ENCODE measurements at regions not wholly inside any gene's neighbourhood (a gene's known extent, or its start where the extent isn't known, plus 50 kb on each side); places are given as distances from the start of the nearest gene placed in this dataset.

- H3K4me3 ChIP-seq (ENCODE audit: low read depth, low read length), result no peak overlapping the region
- peak overlapping the region; percentile 50 for H2AFZ ChIP-seq
- H3K9ac ChIP-seq, result no peak overlapping the region
- no peaks in the 10 kb centered on the region for H3K79me2 ChIP-seq
- H3K27me3 ChIP-seq (ENCODE audit: control insufficient read depth, insufficient read depth, low read length), result no peaks in the 10 kb centered on the region
- H3K27ac ChIP-seq, result peak overlapping the region; percentile 2
- H3K4me1 ChIP-seq, result peaks cover 32% of the 10 kb centered on the region
- no peak for TF ChIP-seq CTCF (IDR thresholded peaks at IDR 0.05)
- no peak overlapping the region for H3K4me2 ChIP-seq (ENCODE audit: low read length)
- no peaks in the 10 kb centered on the region for H3K36me3 ChIP-seq (ENCODE audit: control insufficient read depth, insufficient read depth, low read length)
- no peaks in the 10 kb centered on the region for H3K9me3 ChIP-seq (ENCODE audit: control insufficient read depth, low read length)
Measured at GRCh38 chr12:89167986-89168385, 184.3 kb downstream of the DUSP6 start.

GRCh38 chr12:89166525-89166934 lies 185.8 kb downstream of the DUSP6 start:
- Histone ChIP-seq H3K27ac (peak overlapping the region; percentile 93), H3K4me3 (ENCODE audit: low read depth, low read length) (no peak overlapping the region), H3K9ac (no peak overlapping the region)

GRCh38 chr12:89166121-89166520 lies 186.2 kb downstream of the DUSP6 start:
- Histone ChIP-seq H3K4me3 (ENCODE audit: low read depth, low read length) (no peak overlapping the region), H3K4me2 (ENCODE audit: low read length) (no peak overlapping the region), H3K79me2 (no peaks in the 10 kb centered on the region), H3K27ac (peak overlapping the region; percentile 93), H3K27me3 (ENCODE audit: control insufficient read depth, insufficient read depth, low read length) (no peaks in the 10 kb centered on the region), H3K4me1 (peaks cover 45% of the 10 kb centered on the region), H3K36me3 (ENCODE audit: control insufficient read depth, insufficient read depth, low read length) (no peaks in the 10 kb centered on the region), H3K9me3 (ENCODE audit: control insufficient read depth, low read length) (no peaks in the 10 kb centered on the region), H2AFZ (no peak overlapping the region), H3K9ac (no peak overlapping the region)
- no peak for TF ChIP-seq CTCF (IDR thresholded peaks at IDR 0.05)

More at GRCh38 chr12:89166525-89166934, 185.8 kb downstream of the DUSP6 start:
- H3K4me1 ChIP-seq, result peaks cover 41% of the 10 kb centered on the region
- TF ChIP-seq CTCF (IDR thresholded peaks at IDR 0.05), result no peak
- peak overlapping the region; percentile 49 for H2AFZ ChIP-seq
- no peaks in the 10 kb centered on the region for H3K27me3 ChIP-seq (ENCODE audit: control insufficient read depth, insufficient read depth, low read length)
- no peaks in the 10 kb centered on the region for H3K79me2 ChIP-seq
- H3K36me3 ChIP-seq (ENCODE audit: control insufficient read depth, insufficient read depth, low read length), result no peaks in the 10 kb centered on the region
- no peaks in the 10 kb centered on the region for H3K9me3 ChIP-seq (ENCODE audit: control insufficient read depth, low read length)
- H3K4me2 ChIP-seq (ENCODE audit: low read length), result no peak overlapping the region

GRCh38 chr12:89165703-89166102 lies 186.6 kb downstream of the DUSP6 start:
- Histone ChIP-seq H2AFZ (peak overlapping the region; percentile 43), H3K36me3 (ENCODE audit: control insufficient read depth, insufficient read depth, low read length) (no peaks in the 10 kb centered on the region), H3K4me1 (peaks cover 49% of the 10 kb centered on the region), H3K27me3 (ENCODE audit: control insufficient read depth, insufficient read depth, low read length) (no peaks in the 10 kb centered on the region), H3K9me3 (ENCODE audit: control insufficient read depth, low read length) (no peaks in the 10 kb centered on the region), H3K79me2 (no peaks in the 10 kb centered on the region), H3K4me2 (ENCODE audit: low read length) (peak overlapping the region; percentile 20), H3K27ac (peak overlapping the region; percentile 93), H3K4me3 (ENCODE audit: low read depth, low read length) (no peak overlapping the region), H3K9ac (no peak overlapping the region)
- no peak for TF ChIP-seq CTCF (IDR thresholded peaks at IDR 0.05)

- Histone ChIP-seq H3K4me1 (peaks cover 58% of the 10 kb centered on the region), H3K27me3 (ENCODE audit: control insufficient read depth, insufficient read depth, low read length) (no peaks in the 10 kb centered on the region), H3K27ac (peak overlapping the region; percentile 93), H3K36me3 (ENCODE audit: control insufficient read depth, insufficient read depth, low read length) (no peaks in the 10 kb centered on the region), H3K4me2 (ENCODE audit: low read length) (no peak overlapping the region), H3K9me3 (ENCODE audit: control insufficient read depth, low read length) (no peaks in the 10 kb centered on the region), H2AFZ (no peak overlapping the region), H3K79me2 (no peaks in the 10 kb centered on the region), H3K4me3 (ENCODE audit: low read depth, low read length) (no peak overlapping the region), H3K9ac (no peak overlapping the region)
- no peak for TF ChIP-seq CTCF (IDR thresholded peaks at IDR 0.05)
Measured at GRCh38 chr12:89163918-89164317, 188.4 kb downstream of the DUSP6 start.
